GM19395 (cell line): ENCODE measurements at regions not wholly inside any gene's neighbourhood (a gene's known extent, or its start where the extent isn't known, plus 50 kb on each side); places are given as distances from the start of the nearest gene placed in this dataset.
"Not testable (repeated sequence)": the region's sequence is repeated elsewhere in the genome, so short reads cannot be mapped to it uniquely, and the experiment has no call there.

Experiments used
- ATAC-seq: cut with Tn5 transposase; IDR thresholded peaks from one replicate; pipeline ENCODE4 v1.9.1; 2021; ENCODE audit warnings: mild to moderate bottlenecking, moderate library complexity; ENCODE audit not compliant: unreplicated experiment

GRCh38 chr18:55763805-55764204, 175.8 kb upstream of the TCF4 start:
- ATAC-seq: no peak

DNA sequence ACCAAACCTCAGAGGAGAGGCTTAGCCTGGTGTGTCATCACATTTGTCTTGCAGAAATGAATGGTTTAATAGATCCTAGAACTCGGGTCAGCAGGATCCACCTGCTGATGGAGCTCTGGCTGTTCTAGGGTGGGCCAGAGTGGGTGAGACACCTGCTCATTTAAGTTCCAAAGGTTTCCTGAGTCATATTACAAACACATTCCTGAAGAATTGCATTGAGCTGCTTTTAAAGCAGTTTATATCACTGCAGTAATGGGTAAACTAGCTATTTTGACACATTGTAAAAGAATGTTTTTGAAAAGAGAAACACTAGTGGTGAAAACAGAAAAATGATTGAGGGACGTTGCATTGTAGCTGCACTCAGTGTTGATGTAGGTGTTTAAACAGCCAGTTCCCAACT, 175.3 kb upstream of the TCF4 start:
- no peak for ATAC-seq

- ATAC-seq: no peak
Observed at GRCh38 chr18:55762424-55762823, 174.4 kb upstream of the TCF4 start.

- ATAC-seq: no peak
Observed at GRCh38 chr18:55753643-55754263, 165.8 kb upstream of the TCF4 start.

DNA sequence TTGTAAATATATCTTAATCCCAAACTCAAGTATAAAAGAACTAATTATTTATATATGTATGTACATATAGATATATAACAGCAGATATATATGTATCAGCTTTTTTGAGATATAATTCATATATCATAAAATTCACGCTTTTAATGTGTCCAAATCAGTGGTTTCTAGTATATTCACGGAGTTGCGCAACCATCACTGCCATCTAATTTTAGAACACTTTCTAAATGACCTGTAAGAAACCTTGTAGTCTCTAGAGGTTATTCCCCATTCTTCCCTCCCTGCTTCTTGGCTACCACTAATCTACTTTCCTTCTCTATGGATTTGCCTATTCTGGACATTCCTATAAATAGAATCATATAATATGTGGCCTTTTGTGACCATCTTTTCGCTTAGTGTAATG, 163.5 kb upstream of the TCF4 start:
- ATAC-seq: no peak

GRCh38 chr18:55748227-55748738, 160.3 kb upstream of the TCF4 start:
- no peak for ATAC-seq

DNA sequence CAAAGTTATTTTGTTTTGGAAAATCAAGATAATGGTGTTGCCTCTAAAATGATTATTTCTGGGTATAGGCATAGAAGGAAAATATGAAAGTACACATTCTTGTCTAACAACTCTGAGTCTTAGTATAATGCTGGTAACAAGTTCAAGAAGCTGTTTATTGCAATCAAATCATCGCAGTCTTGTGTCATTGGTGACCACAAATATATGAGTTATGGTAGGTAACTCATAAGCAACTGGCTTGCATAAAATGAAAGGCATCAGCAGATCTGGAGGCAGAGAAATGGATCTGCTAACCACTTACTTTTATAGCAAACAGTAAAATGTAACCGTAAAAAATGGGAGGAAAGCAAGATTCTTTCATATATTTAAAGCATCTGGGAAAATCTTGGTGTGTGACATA, 156.2 kb upstream of the TCF4 start:
- ATAC-seq: no peak

- ATAC-seq: no peak
Observed at GRCh38 chr18:55743736-55744135, 155.7 kb upstream of the TCF4 start.

- ATAC-seq: no peak
Observed at GRCh38 chr18:55743133-55743532, 155.1 kb upstream of the TCF4 start.

- no peak for ATAC-seq
Observed at GRCh38 chr18:55739488-55739887, 151.5 kb upstream of the TCF4 start.

DNA sequence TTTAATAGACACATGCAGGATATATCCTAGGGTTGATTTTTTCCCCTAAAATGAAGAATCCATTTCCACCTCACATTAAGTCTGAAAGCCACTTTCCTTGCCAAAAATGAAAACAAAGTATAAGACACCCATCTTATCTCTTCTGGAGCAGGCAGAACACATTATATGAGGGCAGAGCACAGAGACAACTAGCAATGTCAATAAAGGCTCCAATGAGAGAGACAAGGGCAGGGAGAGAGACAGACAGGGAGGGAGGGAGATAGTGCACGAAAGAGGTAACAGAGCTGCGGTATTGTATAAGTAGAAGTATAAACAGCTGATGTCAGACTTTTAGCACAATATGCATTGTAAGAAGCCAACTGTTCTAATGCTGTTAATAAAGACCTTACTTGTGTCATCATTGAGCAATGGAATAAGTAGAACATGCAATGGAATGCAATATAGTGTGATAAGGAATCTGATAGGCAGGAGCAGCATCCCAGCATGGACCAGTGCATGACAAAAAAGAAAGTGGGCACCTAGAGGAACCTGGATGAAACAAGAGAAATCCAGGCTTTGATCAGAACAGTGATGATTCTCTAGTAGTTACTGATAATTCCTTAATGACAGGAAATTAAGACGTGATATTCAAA, 150.6 kb upstream of the TCF4 start:
- ATAC-seq: no peak

GRCh38 chr18:55737781-55738468, 149.9 kb upstream of the TCF4 start:
- no peak for ATAC-seq

- ATAC-seq: no peak
Observed at GRCh38 chr18:55737266-55737665, 149.3 kb upstream of the TCF4 start.

DNA sequence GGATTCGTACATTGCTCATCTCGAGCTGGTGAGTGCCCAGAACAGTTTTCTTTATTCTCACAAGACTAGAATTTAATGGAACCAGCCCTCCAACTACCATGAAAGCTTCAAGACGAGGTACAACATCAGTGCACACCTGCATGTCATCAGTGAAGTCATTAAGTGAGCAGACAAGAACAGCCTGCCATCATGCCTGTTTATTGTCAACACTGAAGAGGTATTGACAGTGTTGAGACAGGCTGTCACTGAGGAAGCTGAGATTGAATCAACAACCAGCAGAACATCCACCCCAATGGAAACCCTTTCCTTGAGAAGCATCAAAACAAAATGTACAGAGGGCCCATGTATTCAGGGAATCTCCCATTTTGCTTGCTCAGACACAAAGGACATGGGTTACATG, 148.0 kb upstream of the TCF4 start:
- ATAC-seq: no peak

DNA sequence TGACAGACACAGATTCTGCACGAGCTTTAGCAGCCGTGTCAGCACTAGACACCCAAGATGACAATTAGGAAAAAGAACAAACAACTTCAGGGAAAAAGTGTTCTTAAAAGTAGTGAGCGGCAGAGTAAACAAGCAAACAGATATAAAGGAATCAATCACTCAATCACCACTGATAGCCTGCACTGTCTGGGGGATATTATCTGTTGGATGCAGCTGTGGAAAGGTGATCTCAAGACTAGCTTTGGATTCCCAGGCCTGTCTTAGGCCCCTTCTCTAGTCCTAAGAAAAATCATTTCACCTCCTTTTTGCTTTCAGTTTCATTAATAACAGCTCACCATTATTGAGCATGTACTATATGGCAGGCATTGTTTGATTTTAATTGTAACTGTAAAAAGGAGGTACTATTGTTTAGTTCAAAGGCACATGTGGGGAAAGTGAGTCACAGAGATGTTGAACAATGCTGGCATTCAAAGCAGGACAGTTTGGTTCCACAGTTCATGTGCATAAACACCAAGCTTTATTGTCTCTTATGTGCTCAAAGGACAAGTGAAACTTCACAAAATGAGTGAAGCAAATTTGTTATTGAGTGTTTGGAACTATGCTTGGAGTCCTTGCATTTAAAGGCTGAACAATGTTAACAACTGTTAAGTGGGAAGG, 147.3 kb upstream of the TCF4 start:
- ATAC-seq: no peak

DNA sequence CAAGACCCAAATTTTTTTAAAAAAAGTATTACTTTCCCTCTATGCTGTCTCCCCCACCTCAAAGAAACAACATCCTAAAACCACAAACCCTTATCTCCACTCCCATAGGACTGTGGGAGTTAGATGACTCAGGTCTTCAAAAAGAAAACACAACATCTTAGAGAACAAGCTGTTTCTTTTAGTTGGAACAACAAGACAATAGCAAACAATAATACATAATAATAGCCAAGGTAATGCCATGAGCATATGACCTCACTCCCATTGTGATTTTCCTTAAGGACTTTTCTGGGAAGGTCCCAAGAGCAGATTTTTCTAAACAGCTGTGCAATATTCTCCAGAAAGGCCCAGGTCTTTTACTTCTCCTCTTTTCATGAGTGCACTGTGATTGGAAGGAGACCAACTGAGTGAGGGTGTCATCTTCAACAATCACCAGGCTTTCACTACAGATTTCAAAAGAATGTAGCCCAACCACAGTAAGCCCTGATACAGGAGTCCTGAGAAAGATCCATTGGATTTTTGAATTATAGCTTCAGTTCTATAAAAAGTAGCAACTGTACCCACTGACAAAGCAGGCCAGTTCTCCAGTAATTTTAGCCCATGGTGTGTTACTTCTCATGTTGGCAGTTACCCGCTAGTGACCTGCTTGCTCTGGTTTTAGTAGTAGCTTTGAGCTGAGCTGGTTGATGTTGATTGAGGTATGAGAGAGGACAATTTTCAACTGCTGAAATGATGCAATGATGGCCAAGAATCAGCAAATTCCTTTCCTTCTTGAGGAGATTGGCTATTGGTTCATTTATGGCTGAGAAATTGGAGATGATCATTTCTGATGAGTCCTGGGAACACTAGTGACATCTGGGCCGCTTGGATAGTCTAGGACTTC, 144.5 kb upstream of the TCF4 start:
- no peak for ATAC-seq

GRCh38 chr18:55731594-55732042, 143.6 kb upstream of the TCF4 start:
- ATAC-seq: no peak

GRCh38 chr18:55721006-55721405, 133.0 kb upstream of the TCF4 start:
- ATAC-seq: not testable (repeated sequence)

DNA sequence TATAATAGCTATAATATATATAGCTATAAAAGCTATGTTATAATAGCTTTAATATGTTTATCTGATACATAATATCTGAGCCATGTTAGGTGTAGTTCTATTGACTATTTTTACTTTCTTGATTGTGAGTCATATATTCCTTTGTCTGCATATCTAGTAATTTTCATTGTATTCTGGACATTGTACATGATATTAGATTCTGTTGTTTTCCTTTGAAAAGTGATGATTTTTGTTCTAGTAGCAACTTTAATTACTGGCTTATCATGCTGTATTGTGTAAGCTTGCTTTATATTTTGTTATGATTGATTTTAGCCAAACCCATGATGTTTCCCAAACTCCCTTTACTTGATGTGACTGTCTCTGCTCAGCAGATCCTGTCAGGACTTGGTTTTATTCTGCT, 125.7 kb upstream of the TCF4 start:
- no peak for ATAC-seq

DNA sequence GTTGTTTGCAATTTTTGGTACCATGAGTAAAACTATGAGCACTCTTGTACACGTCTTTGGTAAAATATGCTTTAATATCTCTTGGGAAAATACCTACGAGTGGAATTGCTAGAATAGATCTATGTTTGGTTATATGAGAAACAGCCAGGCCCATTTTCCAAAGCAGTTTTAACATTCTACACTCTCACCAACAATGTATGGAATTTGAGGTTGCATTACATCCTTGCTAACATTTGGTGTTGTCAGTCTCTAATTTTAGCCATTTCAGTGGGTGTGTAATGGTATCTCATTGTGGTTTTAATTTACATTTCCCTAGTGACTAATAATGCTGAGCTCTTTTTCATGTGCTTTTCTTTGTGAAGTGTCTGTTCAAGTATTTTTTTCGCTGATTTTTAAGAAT, 118.9 kb upstream of the TCF4 start:
- no peak for ATAC-seq
